HG03521 (cell line): ENCODE measurements at regions not wholly inside any gene's neighbourhood (a gene's known extent, or its start where the extent isn't known, plus 50 kb on each side); places are given as distances from the start of the nearest gene placed in this dataset.

Experiments used
- ATAC-seq: cut with Tn5 transposase; IDR thresholded peaks from one replicate; pipeline ENCODE4 v1.9.1; 2021; ENCODE audit warnings: mild to moderate bottlenecking, moderate library complexity; ENCODE audit not compliant: unreplicated experiment

DNA sequence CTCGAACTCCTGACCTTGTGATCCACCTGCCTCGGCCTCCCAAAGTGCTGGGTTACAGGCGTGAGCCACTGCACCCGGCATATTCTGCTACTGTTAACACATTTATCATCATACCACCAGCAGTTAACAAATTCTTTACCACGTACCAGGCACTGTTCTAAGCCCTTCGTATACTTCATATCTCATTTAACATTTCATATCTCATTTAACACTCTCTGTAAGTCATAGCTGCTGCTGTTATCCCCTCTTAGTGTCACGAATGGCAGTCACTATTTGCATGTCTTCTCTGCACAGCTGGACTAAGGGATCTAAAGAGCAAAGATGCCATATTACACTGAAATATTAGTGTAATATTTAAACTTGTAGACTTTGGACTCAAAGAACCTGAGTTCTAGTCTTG lies 462.5 kb upstream of the DAB1 start:
- no peak for ATAC-seq

DNA sequence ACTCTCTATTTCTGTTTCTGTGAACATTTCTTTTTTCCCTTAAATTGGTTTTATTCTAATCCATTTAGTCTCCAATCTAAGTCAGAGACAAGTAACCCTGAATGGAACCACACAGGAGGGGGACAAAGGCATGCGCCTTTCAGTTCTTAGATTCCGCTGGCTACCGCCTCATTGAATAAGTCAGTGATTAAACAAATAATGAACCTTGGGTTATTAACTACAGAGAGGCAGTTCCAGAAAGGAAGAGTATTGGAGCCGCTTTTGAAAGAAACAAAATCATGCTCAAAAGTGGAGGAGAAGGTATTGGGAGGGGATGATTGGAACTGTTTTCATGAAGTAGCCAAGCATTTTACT lies 459.8 kb upstream of the DAB1 start:
- no peak for ATAC-seq

DNA sequence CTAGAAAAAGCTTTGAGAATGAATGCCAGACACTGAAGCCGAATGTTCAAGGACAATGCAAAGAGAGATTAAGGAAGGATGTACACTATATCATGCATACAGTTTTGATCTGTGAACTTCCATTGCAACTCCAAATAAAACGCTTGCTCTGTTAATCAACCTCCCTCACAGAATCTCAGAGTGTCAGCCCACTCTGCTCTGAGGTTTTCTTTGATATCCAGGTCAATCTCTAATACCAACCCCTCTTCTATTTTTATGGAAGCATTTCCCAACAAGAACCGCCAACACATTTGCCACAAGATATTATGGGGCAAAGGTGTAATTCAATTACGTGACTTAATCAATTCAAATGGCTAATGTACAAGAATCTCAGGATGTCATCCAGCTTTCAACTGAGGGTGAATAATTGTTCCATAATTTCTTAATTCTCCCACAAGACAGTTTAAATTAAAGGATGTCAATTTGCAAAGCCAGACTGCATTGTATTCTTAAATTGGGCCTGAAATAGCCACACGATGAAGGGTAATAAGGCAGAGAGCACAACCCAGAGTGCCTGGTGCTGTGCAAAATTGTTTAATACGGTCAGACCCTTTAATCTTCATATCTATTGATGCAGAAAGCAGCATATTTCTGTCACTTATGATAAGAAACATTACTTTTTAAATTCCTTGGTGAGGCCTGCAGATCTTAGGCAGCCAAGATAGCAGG lies 459.2 kb upstream of the DAB1 start:
- ATAC-seq, result no peak

GRCh38 chr1:57882072-57882471 lies 458.2 kb upstream of the DAB1 start:
- ATAC-seq, result no peak

DNA sequence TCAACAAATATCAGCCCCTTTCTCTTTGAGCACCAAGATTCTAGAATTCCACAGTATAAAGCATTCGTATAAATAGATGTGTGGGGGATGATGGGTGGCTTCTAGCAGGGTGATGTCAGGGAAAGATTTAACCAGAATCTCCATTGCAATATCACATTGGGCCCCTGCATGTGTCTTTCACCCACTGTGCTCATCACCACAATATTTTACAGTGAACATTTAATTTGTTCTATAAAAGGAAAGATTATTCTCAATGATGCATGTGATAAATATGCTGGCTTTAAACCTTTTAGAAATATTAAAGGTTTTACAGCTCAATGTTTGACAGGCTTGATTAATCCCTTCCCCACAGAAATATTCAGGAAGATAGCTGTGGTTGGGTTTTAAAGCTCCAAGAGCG lies 457.8 kb upstream of the DAB1 start:
- no peak for ATAC-seq

DNA sequence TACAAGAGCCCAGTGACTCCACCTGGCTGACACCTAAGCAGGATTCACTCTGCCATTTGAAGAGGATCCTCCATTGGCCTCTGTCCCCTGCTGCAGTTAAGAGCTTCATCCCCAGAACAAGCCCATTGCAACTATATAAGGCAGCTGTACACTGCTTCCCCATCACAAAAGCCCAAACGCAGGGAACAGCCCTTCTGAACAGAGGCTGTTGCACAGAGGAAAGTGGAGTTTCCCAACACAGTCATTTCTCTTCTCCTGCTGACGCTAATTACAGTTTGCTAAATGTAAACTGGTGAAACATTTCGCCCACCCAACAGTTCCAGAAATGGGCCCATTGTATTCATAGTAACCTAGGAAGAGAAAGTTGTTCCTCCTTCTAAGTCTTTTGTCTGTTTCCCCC lies 455.8 kb upstream of the DAB1 start:
- no peak for ATAC-seq

- ATAC-seq, result no peak
These were observed 450.6 kb upstream of the DAB1 start for GRCh38 chr1:57874418-57874877.

GRCh38 chr1:57872913-57873312 lies 449.1 kb upstream of the DAB1 start:
- no peak for ATAC-seq

DNA sequence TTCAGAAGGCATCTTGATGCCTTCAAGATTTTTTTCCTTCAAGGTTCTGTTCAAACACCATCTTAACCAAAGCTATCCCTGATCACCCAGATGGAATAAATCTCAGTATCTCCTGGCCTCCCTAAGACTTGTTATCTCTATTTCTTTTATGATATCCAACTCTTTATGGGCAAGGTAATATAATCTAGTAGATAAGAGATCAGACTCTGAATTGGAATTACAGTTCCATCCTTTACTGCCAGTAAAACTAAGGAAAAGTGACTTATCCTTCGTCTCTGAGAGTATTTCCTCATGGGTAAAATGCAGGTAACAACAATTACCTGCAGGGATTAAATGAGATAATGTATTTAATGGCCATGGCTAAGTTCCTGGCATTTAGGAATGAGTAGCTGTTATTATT lies 445.0 kb upstream of the DAB1 start:
- no peak for ATAC-seq

DNA sequence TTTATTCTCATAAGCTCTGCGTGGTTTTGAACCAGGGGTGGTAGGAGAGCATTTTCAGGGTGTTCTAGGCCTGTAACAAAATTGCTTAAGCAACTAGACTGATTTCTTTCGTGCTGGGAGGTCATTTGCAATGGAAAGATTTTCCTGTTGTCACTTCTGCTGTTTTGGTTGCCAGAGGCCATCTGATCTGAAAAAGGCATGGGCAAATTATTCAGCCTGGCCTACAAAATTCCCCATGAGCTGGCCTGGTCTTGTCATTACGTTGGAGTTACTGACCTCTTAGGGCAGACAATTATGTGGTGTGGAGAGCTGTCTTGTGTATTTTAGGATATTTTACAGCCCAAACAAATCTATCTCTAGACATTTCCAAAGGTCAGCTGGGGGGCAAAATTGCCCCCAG lies 444.4 kb upstream of the DAB1 start:
- no peak for ATAC-seq

DNA sequence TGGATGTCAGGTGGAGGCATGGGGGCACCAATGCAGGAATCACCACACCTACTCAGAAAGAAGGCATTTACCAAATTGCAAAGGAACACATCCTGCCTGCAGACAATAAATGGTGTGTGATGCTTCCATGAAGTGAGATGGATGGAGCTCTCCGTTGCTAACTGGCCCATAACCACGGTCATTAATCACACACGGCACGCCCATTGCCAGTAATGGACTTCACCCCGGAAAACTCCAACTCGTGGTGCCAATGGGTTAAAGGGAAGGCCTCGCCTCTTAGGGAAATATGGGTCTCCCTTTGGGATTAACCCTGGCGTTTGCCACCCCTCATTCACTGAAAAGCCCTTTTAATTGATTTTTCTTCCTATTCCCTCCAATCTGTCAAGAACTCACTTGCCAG lies 443.1 kb upstream of the DAB1 start:
- ATAC-seq, result no peak

- no peak for ATAC-seq
These were observed 437.2 kb upstream of the DAB1 start for GRCh38 chr1:57860931-57861565.

DNA sequence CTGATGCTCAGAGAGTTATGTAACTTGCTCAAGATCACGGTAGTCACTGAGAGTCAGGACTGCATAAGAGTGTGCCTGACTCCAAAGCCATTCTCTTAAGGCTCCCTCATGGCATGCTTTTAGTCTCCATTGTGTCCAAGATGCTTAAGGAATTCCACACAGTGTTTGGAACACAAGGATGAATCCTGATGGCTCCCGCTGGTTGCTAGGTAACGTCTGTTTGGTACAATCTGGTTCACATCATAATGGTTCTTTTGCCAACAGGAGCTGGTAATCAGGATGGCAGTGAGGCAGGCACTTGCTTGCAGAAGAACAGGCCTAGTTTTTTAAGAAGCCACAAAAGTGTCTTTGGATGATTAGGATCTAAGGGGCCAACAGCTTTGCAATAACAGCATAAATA lies 436.5 kb upstream of the DAB1 start:
- ATAC-seq, result no peak

DNA sequence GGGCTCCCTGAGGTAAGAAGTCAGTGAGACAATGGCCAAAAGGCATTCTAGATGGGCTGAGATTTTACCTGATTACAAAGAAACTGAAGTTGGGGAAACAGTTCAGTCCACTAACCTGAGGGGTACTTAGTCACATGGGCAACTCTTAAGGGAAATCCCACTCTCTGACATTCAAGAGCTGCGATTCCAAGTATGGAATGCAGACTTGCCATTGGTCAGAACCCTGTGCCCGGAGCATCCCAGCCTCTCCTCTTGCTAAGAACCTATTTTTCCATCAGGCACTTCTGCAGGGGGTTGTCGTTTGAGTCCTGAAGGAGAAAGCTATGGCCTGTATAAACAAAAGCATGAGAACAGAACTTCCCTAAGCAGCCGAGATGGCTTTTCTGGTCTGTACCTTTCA lies 434.9 kb upstream of the DAB1 start:
- no peak for ATAC-seq

DNA sequence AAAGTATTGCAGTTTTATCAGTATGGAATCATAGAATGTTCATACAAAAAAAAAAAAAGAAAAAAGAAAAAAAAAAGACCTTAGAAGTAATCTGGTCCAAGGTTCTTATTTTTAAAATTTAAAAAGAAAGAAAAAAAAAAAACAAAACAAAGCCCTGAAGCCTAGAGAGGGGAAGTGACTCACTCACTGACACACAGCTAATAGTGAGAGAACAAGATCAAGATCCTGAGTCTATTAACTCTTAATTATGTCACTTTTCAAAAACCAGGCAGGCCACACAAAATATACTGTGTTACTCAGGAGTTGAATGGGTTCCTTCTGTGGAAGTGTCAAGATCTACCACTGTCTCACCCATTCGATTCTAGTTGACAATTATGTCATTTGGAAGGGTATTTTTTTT lies 433.9 kb upstream of the DAB1 start:
- no peak for ATAC-seq

DNA sequence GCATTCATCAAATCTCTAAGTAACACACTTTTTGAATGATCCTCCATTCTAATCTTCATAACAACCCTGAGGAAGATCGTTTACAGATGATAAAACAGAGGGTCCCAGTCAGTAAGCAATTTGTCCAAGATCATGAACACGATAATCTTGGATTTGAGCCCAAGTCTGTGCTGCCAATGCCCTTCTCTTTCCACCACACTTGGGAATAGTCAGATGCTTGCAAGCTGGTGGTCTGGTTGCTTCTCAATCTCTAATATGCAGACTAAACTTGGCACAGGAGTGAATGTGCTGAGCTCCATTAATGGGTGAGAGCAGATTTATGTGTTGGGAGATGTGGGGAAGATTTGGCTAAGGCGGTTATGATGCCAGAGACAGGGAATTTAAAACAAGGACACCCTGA lies 430.6 kb upstream of the DAB1 start:
- ATAC-seq, result no peak

DNA sequence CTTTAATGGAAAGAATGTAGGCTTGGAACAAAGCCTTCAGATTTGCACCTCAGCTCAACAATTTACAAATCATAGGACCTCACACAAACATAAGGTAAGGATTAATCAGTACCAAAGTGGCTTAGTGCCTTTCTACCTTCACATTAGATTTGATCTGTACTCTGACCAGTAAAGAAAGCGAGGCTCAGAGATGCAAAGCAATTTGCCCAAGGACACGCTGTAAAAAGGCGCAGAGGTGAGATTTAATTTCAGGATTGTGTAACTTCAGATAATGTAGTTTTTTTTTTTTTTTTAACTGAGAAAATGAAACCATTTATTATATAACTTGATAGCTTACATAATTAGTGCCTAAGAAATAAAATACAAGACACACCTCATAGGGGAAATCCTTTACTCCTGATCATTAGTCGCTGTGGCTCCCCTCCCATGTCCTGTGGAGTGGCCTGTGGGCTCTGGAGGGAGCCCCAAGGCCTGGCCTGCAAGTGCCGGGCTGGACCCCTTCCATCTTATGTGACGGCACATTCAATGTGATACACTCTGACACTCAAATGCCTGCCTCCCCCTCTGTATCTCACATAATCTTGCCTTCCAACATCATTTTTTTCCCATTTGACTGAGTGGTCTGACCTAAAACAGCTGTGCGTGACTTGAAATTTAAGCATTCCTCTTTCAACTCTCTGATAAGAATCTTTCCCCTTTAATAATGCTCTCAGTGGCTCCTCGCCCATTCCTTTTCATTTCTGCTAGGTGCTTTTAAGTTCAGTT lies 426.5 kb upstream of the DAB1 start:
- no peak for ATAC-seq

GRCh38 chr1:57848406-57848805 lies 424.5 kb upstream of the DAB1 start:
- no peak for ATAC-seq

DNA sequence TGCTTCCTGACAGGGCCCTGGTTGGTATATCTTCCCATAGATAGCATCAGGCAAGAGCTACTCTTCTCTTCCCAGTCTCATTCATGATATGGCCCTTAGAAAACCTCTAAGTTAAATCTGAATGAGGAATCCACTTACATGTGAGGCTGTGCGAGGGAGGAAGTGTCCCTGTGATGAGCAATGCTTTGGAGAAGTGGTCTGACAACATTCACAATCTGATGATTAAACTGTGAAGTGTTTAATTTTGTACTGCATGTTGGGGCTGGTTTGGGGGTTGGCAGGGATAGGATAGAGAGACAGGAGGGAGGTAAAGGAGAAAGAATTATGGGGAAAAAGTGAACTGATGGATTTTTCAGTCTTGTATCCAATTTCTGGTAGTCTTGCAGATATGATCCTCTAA lies 421.2 kb upstream of the DAB1 start:
- ATAC-seq, result no peak

DNA sequence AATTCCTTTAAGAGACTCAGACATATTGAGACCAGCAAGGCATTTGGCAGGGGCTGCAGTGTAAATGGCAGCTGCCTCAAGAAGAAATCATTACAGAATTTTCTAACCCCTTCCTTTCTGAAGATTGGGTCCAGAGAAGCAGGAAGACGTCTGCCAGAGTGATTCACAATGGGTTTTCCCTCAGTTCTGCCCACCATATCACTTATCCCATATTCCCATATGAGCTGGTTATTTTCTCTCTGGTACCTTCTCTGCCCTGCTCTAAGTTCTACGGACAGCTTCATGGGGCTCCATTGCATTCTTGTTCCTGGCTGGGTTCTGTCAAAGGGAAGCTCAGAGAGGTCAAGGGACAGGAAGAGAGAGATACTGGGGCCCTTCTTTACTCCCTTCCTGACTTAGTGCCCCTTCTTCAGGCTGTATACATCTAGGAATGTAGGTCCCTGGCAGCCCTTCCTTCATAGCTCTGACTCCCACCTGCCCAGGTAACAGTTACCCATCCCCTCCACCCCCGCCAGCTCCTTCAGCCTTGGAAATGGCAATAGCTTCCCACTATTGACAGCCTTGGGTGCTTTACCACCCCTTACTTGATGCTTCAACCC lies 420.6 kb upstream of the DAB1 start:
- no peak for ATAC-seq

DNA sequence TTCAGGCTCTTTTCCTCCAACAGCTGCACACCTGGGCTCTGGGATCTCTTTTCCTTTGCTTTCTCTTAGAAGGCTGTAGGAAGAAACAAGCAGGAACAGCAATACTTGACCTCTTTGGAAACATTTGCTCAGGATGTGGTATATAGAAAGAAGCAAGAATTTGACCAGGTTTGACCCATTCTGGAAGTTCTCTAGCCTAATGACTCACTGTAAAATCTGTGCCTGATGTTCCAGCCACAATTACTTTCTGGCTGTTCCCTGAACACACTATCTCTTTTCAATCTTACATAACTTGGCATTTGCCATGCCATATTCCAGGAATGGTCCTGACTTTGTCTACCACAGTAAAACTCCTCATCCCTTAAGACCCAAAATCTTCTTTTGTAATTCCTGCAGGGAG lies 419.9 kb upstream of the DAB1 start:
- no peak for ATAC-seq

- ATAC-seq, result no peak
These were observed 415.7 kb upstream of the DAB1 start for GRCh38 chr1:57839526-57839925.
